Esophagus squamous epithelium (tissue), 4 donors: ENCODE measurements at regions not wholly inside any gene's neighbourhood (a gene's known extent, or its start where the extent isn't known, plus 50 kb on each side); places are given as distances from the start of the nearest gene placed in this dataset.

Source experiments
- CTCF ChIP-seq, 6 experiments: fragments of 450-650 bp in 4 of 6; fragments of 200-600 bp in 2 of 6; sonication (generic) in 2 of 6; IDR thresholded peaks; one replicate each; pipeline ENCODE4 v1.5.1; 2016 to 2019; ENCODE audit warnings: antibody characterized with exemption in 6 of 6, mild to moderate bottlenecking in 4 of 6, moderate library complexity in 4 of 6
- POLR2A ChIP-seq, 4 donors: fragments of 450-650 bp; IDR thresholded peaks; one replicate each; pipeline ENCODE4 v1.6.1; 2017; ENCODE audit warnings: antibody characterized with exemption in 4 of 4, mild to moderate bottlenecking in 4 of 4, moderate library complexity in 3 of 4

DNA sequence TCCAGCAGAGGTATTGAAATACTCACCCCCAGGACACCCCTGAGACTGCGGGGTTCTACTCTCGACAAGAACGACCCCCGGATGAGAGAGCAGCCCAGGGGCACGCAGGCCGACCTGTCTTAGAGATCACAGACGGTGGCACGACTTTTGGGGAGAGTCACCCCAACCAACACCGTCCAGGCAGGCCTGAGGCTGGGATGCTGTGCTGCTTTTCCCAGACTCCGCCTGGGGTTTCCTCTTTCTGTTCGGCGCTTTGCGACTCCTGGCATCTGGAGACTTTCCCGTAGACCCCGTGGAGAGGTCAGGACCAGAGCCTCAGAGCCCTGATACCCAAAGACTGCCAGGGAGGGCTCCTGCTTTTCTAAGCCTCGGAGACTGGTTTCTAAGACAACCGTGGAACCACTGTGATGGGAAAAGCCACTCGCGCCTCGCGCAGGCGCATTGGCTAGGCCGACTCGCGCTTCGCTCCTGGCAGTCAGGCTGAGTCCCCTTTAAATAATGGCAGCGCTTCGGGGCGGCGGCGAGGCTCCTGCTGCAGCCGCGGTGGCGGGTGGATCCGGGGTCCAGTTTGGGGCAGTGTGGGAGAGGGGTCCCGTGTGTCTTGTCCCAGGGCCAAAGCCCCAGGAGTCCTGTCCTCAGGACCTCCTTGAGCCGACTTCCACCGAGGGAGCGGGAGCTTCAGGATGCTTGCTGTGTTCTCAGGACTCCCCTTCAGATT is 484.0 kb downstream of the SPATA31A7 start:
- no peak for TF ChIP-seq CTCF (IDR thresholded peaks at IDR 0.05)
- TF ChIP-seq POLR2A (IDR thresholded peaks at IDR 0.05): no peak
